HCT116 (cell line): ENCODE measurements at regions not wholly inside any gene's neighbourhood (a gene's known extent, or its start where the extent isn't known, plus 50 kb on each side); places are given as distances from the start of the nearest gene placed in this dataset.

Experiments used
- ATAC-seq: fragments of 200-7000 bp; cut with Tn5 transposase; 2 replicates; pipeline ENCODE4 v1.9.1; 2020; ENCODE audit warnings: mild to moderate bottlenecking, moderate library complexity
- BruUV-seq: library from RNA; stranded (reverse); fragments of 400-500 nt; replicated peaks from 2 replicates; lab custom pipeline; 2021; lab: Mats Ljungman, UMichigan
- CTCF ChIA-PET: fragments of 300-600 bp; sonication (Branson Sonifier 250); formaldehyde crosslinking; loops from one replicate; lab custom pipeline; 2021; ENCODE audit warnings: antibody characterized with exemption; lab: Charles Lee
- POLR2A ChIA-PET: fragments of 300-600, 350-600 bp; sonication (Branson Sonifier 250); formaldehyde crosslinking; loops from one replicate; lab custom pipeline; 2021; ENCODE audit warnings: antibody characterized with exemption; lab: Charles Lee
- RAD21 ChIA-PET, 2 experiments: fragments of 300-600 bp; sonication (Branson Sonifier 250); formaldehyde crosslinking; loops; one replicate each; lab custom pipeline; 2023; ENCODE audit warnings: low total read pairs in 2 of 2; ENCODE audit not compliant: uncharacterized antibody in 2 of 2, unreplicated experiment in 2 of 2, low non-redundant PET in 1 of 2; lab: Charles Lee
- DNase-seq: peaks from one replicate; pipeline ENCODE4 v3.0.0-alpha.2; 2010; ENCODE audit warnings: low read depth, low spot score
- H2AFZ ChIP-seq: fragments of 200-600 bp; shearing (Covaris generic), sonication (generic); 2 replicates; pipeline ENCODE4 v1.6.1; 2017; ENCODE audit warnings: low read depth, mixed run types, mixed read lengths, antibody characterized with exemption, low read length; ENCODE audit not compliant: poor library complexity, severe bottlenecking
- H3K27ac ChIP-seq: 2 replicates; pipeline ENCODE4 v1.5.1; 2012; ENCODE audit warnings: low read depth, low read length
- H3K27me3 ChIP-seq: fragments of 200-600 bp; sonication (generic); 2 replicates; pipeline ENCODE4 v1.6.1; 2016; ENCODE audit warnings: mixed run types, low read length, mixed read lengths; ENCODE audit not compliant: insufficient read depth
- H3K36me3 ChIP-seq, 2 experiments: fragments of 200-500 bp in 1 of 2; fragments of 200-600 bp in 1 of 2; sonication (Bioruptor generic) in 1 of 2; sonication (generic) in 1 of 2; 2 replicates each; pipeline versions ENCODE4 v1.5.1 to v1.6.1; 2014 to 2016; ENCODE audit warnings: low read length in 2 of 2, inconsistent platforms in 1 of 2, mixed read lengths in 1 of 2, mixed run types in 1 of 2; ENCODE audit not compliant: insufficient read depth in 2 of 2, control insufficient read depth in 1 of 2
- H3K4me1 ChIP-seq, 2 experiments: fragments of 200-600 bp in 1 of 2; sonication (generic) in 1 of 2; 2 replicates each; pipeline versions ENCODE4 v1.5.1 to v1.6.1; 2012 to 2017; ENCODE audit warnings: low read length in 2 of 2, inconsistent platforms in 1 of 2, mild to moderate bottlenecking in 1 of 2, mixed read lengths in 1 of 2, mixed run types in 1 of 2, moderate library complexity in 1 of 2; ENCODE audit not compliant: insufficient read depth in 2 of 2, control insufficient read depth in 1 of 2
- H3K4me2 ChIP-seq: fragments of 200-600 bp; sonication (generic); 2 replicates; pipeline ENCODE4 v1.6.1; 2017; ENCODE audit warnings: mixed run types, low read length, mixed read lengths
- H3K4me3 ChIP-seq, 2 experiments: fragments of 200-600 bp in 1 of 2; sonication (generic) in 1 of 2; replicated peaks in 1 of 2; 2 replicates each; pipeline ENCODE4 v1.5.1; 2011 to 2016; ENCODE audit warnings: low read length in 2 of 2, control low read depth in 1 of 2, low read depth in 1 of 2, mild to moderate bottlenecking in 1 of 2, mixed read lengths in 1 of 2, mixed run types in 1 of 2
- H3K79me2 ChIP-seq: fragments of 200-600 bp; sonication (generic); 2 replicates; pipeline ENCODE4 v1.6.1; 2017; ENCODE audit warnings: mild to moderate bottlenecking, mixed run types, low read length, moderate library complexity, mixed read lengths; ENCODE audit not compliant: insufficient read depth
- H3K9ac ChIP-seq: fragments of 200-600 bp; sonication (generic); 2 replicates; pipeline ENCODE4 v1.6.1; 2016; ENCODE audit warnings: low read length, mixed read lengths
- H3K9me2 ChIP-seq: fragments of 200-600 bp; sonication (generic), shearing (Covaris generic); 2 replicates; pipeline ENCODE4 v1.6.1; 2017; ENCODE audit warnings: mixed run types, mild to moderate bottlenecking, moderate library complexity; ENCODE audit not compliant: insufficient read depth
- H3K9me3 ChIP-seq, 2 experiments: fragments of 200-500 bp in 1 of 2; fragments of 200-600 bp in 1 of 2; sonication (Bioruptor generic) in 1 of 2; sonication (generic) in 1 of 2; 2 replicates each; pipeline ENCODE4 v1.6.1; 2014 to 2017; ENCODE audit warnings: low read length in 2 of 2, mixed read lengths in 2 of 2, inconsistent platforms in 1 of 2, low read depth in 1 of 2, mild to moderate bottlenecking in 1 of 2, mixed run types in 1 of 2, moderate library complexity in 1 of 2; ENCODE audit not compliant: control insufficient read depth in 1 of 2, insufficient read depth in 1 of 2
- H4K20me1 ChIP-seq: fragments of 200-600 bp; sonication (generic), shearing (Covaris generic); 2 replicates; pipeline ENCODE4 v1.6.1; 2017; ENCODE audit warnings: mixed run types, mild to moderate bottlenecking, moderate library complexity; ENCODE audit not compliant: insufficient read depth
- CTCF ChIP-seq, 3 experiments: fragments of 200-600 bp in 1 of 3; sonication (generic) in 1 of 3; IDR thresholded peaks in 2 of 3; conservative IDR thresholded peaks in 1 of 3; 2 replicates each; pipeline ENCODE4 v1.5.1; 2012 to 2017; ENCODE audit warnings: low read depth in 2 of 3, low read length in 2 of 3, antibody characterized with exemption in 1 of 3, borderline replicate concordance in 1 of 3, control low read depth in 1 of 3, mild to moderate bottlenecking in 1 of 3, mixed read lengths in 1 of 3, mixed run types in 1 of 3, moderate library complexity in 1 of 3; ENCODE audit not compliant: insufficient read depth in 1 of 3
- JUND ChIP-seq: IDR thresholded peaks from 2 replicates; pipeline ENCODE4 v1.6.1; 2012
- POLR2A ChIP-seq: IDR thresholded peaks from 2 replicates; pipeline ENCODE4 v1.7.0; 2011; ENCODE audit warnings: borderline replicate concordance; ENCODE audit not compliant: insufficient read depth, insufficient read length; ENCODE audit errors: extremely low read depth
- POLR2AphosphoS5 ChIP-seq: IDR thresholded peaks from 2 replicates; pipeline ENCODE4 v1.6.1; 2011; ENCODE audit warnings: mild to moderate bottlenecking, low read depth, low read length, moderate library complexity
- RAD21 ChIP-seq: IDR thresholded peaks from 2 replicates; pipeline ENCODE4 v1.6.1; 2012; ENCODE audit warnings: low read depth, mild to moderate bottlenecking
- SIN3A ChIP-seq: IDR thresholded peaks from 2 replicates; pipeline ENCODE4 v1.6.1; 2012; ENCODE audit warnings: low read depth
- SRF ChIP-seq: IDR thresholded peaks from 2 replicates; pipeline ENCODE4 v1.6.1; 2012; ENCODE audit warnings: low read depth
- YY1 ChIP-seq: IDR thresholded peaks from 2 replicates; pipeline ENCODE4 v1.6.1; 2011; ENCODE audit warnings: low read length, low read depth, moderate library complexity, mild to moderate bottlenecking; ENCODE audit not compliant: insufficient replicate concordance; ENCODE audit errors: extremely low read depth
- ZFX ChIP-seq: fragments of 450-650 bp; IDR thresholded peaks from 2 replicates; pipeline ENCODE4 v1.6.1; 2017
- intact Hi-C: fragments of 100-400 bp; cut with micrococcal nuclease; formaldehyde crosslinking; loops from 2 replicates; pipeline ENCODE4 v1.10.0; 2022

- POLR2A ChIA-PET: no interaction called here
- intact Hi-C loops: loop anchor here (5.0 kb wide), 1 partner anchor 618 kb away; no protein-coding TSS in a partner anchor
Observed at GRCh38 chr13:99619207-99619606, 117.9 kb downstream of the TM9SF2 start.

GRCh38 chr13:99617474-99618255, 116.4 kb downstream of the TM9SF2 start:
- no peaks in the 10 kb centered on the region for H3K36me3 ChIP-seq
- peak; percentile 83 for ATAC-seq
- H2AFZ ChIP-seq: no peak overlapping the region
- peaks cover 0 to 6% of the 10 kb centered on the region in 2 experiments; a peak in 1 of 4 replicates for H3K4me1 ChIP-seq
- H3K9me3 ChIP-seq: no peaks in the 10 kb centered on the region
- no peak overlapping the region for H3K4me3 ChIP-seq
- H3K79me2 ChIP-seq: peaks cover 10% of the 10 kb centered on the region
- ChIA-PET CTCF (interaction anchor here (0.6 to 1.5 kb wide), 2 partner anchors 10 to 38 kb away, joined by 3 read pairs; no protein-coding TSS in a partner anchor), RAD21 (interaction anchor here in 1 of 2 experiments (0.6 kb wide), 1 partner anchor 618 kb away, joined by 5 read pairs; no protein-coding TSS in a partner anchor), POLR2A (no interaction called here)
- no peaks in the 10 kb centered on the region for H3K27me3 ChIP-seq
- TF ChIP-seq CTCF (IDR thresholded peaks at IDR 0.05 in 2 of 3, conservative IDR thresholded peaks at IDR 0.05 in 1 of 3; ENCODE audit: borderline replicate concordance in 1 of 3, insufficient read depth in 1 of 3, low read depth in 2 of 3, low read length in 2 of 3) (peak; percentile 55 to 87 (median 79); a peak in 5 of 6 replicates), POLR2A (no peak), RAD21 (peak; percentile 79)
- H3K4me2 ChIP-seq: no peak overlapping the region
- H4K20me1 ChIP-seq: no peaks in the 10 kb centered on the region
- H3K9ac ChIP-seq: no peak overlapping the region
- no peaks in the 10 kb centered on the region for H3K9me2 ChIP-seq
- no TSS peak for BruUV-seq
- H3K27ac ChIP-seq: no peak overlapping the region
- intact Hi-C loops: loop anchor here (5.0 kb wide), 1 partner anchor 620 kb away; no protein-coding TSS in a partner anchor
- DNase-seq: peak; percentile 18

More at GRCh38 chr13:99619207-99619606, 117.9 kb downstream of the TM9SF2 start:
- Histone ChIP-seq H3K9me2 (no peaks in the 10 kb centered on the region), H3K4me2 (no peak overlapping the region), H3K79me2 (peaks cover 10% of the 10 kb centered on the region), H3K27me3 (no peaks in the 10 kb centered on the region), H3K4me1 (peaks cover 0 to 5% of the 10 kb centered on the region in 2 experiments; a peak in 1 of 4 replicates), H3K9ac (no peak overlapping the region), H3K36me3 (no peaks in the 10 kb centered on the region), H2AFZ (no peak overlapping the region), H3K4me3 (no peak overlapping the region), H3K27ac (no peak overlapping the region), H3K9me3 (no peaks in the 10 kb centered on the region), H4K20me1 (no peaks in the 10 kb centered on the region)
- BruUV-seq: no TSS peak
- ATAC-seq (no peak), DNase-seq (no peak)
- ChIA-PET CTCF (no interaction called here), RAD21 (no interaction called here)
- TF ChIP-seq YY1 (no peak), JUND (no peak), POLR2AphosphoS5 (no peak), SRF (no peak), RAD21 (no peak), ZFX (no peak), SIN3A (no peak)
